Amygdala (tissue), 56 donors: ENCODE measurements at regions not wholly inside any gene's neighbourhood (a gene's known extent, or its start where the extent isn't known, plus 50 kb on each side); places are given as distances from the start of the nearest gene placed in this dataset.
A peak's percentile ranks its signal among the peaks of the same experiment; 100 is the strongest.

ENCODE experiments used
- DNase-seq, 56 donors: peaks; one replicate each; lab custom pipeline; 2025; lab: John Stamatoyannopoulos, UW

GRCh38 chr6:150535818-150536220, 63.9 kb upstream of the PLEKHG1 start:
- DNase-seq = no peak

- DNase-seq = no peak
Observed at GRCh38 chr6:150536835-150537234, 62.9 kb upstream of the PLEKHG1 start.

- peak in 35 of 56 donors; percentile 2 to 63 (median 17) for DNase-seq
Observed at GRCh38 chr6:150537491-150537890, 62.2 kb upstream of the PLEKHG1 start.

GRCh38 chr6:150537893-150538292, 61.8 kb upstream of the PLEKHG1 start:
- peak in 10 of 56 donors; percentile 2 to 51 (median 16) for DNase-seq

- DNase-seq = no peak
Observed at GRCh38 chr6:150539111-150539510, 60.6 kb upstream of the PLEKHG1 start.

- no peak for DNase-seq
Observed at GRCh38 chr6:150539568-150539967, 60.1 kb upstream of the PLEKHG1 start.

- DNase-seq = no peak
Observed at GRCh38 chr6:150541576-150541975, 58.1 kb upstream of the PLEKHG1 start.

- no peak for DNase-seq
Observed at GRCh38 chr6:150543178-150543577, 56.5 kb upstream of the PLEKHG1 start.

- DNase-seq = no peak
Observed at GRCh38 chr6:150544793-150545192, 54.9 kb upstream of the PLEKHG1 start.

GRCh38 chr6:150546457-150546856, 53.2 kb upstream of the PLEKHG1 start:
- DNase-seq = no peak

- peak in 19 of 56 donors; percentile 2 to 34 (median 15) for DNase-seq
Observed at GRCh38 chr6:150547502-150548222, 52.0 kb upstream of the PLEKHG1 start.

- DNase-seq = no peak
Observed at GRCh38 chr6:150548330-150548729, 51.4 kb upstream of the PLEKHG1 start.

- DNase-seq = no peak
Observed at GRCh38 chr6:150549007-150549406, 50.7 kb upstream of the PLEKHG1 start.

- DNase-seq = no peak
Observed at GRCh38 chr6:150549674-150550101, 50.0 kb upstream of the PLEKHG1 start.
